C4-2B (cell line): ENCODE measurements at regions not wholly inside any gene's neighbourhood (a gene's known extent, or its start where the extent isn't known, plus 50 kb on each side); places are given as distances from the start of the nearest gene placed in this dataset.

Experiments used
- H3K27ac ChIP-seq: fragments of 450-650 bp; 2 replicates; pipeline ENCODE4 v1.5.1; 2017
- ZFX ChIP-seq: fragments of 450-650 bp; IDR thresholded peaks from 2 replicates; pipeline ENCODE4 v1.6.1; 2017
- TF ChIP-seq, protein P1 (sequence below): fragments of 450-650 bp; conservative IDR thresholded peaks from 2 replicates; pipeline ENCODE4 v1.5.1; 2017; ENCODE audit warnings: mild to moderate bottlenecking

DNA sequence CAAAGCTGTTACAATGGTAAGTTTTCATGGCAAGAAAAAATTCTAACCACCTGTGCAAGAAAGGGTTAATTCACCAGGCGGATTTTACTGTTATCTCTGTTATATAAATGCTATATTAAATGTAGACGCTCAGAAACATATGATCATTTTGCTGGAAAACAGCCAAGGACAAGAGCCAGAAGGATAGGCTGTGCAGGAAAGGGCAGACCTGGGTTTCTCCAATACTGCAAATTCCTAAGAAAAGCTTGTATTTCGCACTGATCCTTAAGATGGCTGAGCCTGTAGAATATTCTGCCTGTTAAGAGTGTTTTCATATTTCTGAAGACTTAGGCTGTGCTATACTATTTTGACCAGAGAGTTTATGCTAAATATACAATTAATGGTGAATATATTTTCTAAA is 564.1 kb upstream of the KCND2 start:
- no peak overlapping the region for H3K27ac ChIP-seq
- TF ChIP-seq, protein P1, sequence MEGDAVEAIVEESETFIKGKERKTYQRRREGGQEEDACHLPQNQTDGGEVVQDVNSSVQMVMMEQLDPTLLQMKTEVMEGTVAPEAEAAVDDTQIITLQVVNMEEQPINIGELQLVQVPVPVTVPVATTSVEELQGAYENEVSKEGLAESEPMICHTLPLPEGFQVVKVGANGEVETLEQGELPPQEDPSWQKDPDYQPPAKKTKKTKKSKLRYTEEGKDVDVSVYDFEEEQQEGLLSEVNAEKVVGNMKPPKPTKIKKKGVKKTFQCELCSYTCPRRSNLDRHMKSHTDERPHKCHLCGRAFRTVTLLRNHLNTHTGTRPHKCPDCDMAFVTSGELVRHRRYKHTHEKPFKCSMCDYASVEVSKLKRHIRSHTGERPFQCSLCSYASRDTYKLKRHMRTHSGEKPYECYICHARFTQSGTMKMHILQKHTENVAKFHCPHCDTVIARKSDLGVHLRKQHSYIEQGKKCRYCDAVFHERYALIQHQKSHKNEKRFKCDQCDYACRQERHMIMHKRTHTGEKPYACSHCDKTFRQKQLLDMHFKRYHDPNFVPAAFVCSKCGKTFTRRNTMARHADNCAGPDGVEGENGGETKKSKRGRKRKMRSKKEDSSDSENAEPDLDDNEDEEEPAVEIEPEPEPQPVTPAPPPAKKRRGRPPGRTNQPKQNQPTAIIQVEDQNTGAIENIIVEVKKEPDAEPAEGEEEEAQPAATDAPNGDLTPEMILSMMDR, result no peak
- TF ChIP-seq ZFX, result no peak

DNA sequence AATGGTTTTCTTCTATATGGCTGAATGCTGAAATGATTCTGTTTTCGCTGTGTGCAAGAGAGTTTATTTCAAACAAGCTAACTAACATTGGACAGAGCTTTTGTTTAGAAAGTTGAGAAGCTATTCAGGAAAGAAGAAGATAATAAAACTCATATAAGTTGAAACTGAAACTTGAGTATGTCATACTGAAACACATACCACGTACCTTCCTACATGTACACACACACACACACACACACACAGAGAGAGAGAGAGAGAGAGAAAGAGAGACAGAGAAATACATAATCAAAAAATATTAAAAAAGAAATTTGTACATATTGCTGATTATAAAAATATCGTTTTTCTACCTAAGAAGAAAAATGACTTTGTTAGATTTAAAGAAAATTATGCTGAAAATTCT is 561.9 kb upstream of the KCND2 start:
- no peak overlapping the region for H3K27ac ChIP-seq
- no peak for TF ChIP-seq ZFX
- TF ChIP-seq, protein P1, result no peak

DNA sequence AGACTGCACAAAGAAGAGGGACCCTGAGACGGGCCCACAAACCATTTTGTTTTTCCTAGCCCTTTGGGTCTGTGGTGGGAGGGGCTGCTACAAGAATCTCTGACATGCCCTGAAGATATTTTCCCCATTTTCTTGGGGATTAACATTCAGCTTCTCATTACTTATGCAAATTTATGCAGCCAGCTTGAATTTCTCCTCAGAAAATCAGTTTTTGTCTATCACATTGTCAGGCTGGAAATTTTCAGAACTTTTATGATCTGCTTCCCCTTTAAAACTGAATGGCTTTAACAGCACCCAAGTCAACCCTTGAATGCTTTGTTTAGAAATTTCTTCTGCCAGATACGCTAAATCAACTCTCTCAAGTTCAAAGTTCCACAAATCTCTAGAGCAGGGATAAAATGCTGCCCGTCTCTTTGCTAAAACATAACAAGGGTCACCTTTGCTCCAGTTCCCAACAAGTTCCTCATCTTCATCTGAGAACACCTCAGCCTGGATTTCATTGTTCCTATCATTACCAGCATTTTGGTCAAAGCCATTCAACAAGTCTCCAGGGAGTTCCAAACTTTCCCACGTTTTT is 560.0 kb upstream of the KCND2 start:
- TF ChIP-seq, protein P1, result no peak
- TF ChIP-seq ZFX, result no peak
- H3K27ac ChIP-seq, result no peak overlapping the region

DNA sequence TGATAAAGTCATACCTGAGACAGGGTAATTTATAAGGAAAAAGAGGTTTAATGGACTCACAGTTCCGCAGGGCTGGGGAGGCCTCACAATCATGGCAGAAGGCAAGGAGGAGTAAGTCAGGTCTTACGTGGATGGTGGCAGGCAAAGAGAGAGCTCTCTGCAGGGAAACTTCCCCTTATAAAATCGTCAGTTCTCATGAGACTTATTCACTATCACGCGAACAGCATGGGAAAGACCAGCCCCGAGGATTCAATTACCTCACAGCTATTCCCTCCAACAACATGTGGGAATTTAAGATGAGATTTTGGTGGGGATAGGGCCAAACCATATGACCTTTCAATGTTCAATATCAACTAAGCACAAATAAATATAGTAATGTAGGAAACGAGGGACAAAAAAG is 559.4 kb upstream of the KCND2 start:
- no peak overlapping the region for H3K27ac ChIP-seq
- TF ChIP-seq, protein P1, result no peak
- TF ChIP-seq ZFX, result no peak

DNA sequence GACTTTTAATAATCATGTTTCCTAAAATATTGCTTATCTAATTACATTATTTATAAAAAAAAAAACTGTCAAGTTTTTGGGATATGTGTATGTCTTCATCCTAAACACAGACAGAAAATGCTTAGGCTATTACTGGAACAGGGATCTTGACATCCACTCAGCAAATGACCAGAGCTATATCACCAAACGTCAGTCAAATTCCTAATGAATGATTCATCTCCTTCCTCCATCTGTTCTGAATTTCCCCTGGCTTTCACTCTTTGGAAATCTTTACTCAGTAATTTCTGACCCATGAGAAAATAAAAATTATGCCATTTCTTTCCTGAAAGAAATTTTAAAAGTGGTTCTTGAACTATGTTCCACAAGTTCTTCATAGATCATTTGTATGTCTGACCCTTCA is 552.4 kb upstream of the KCND2 start:
- TF ChIP-seq ZFX, result no peak
- TF ChIP-seq, protein P1, result no peak
- no peak overlapping the region for H3K27ac ChIP-seq

DNA sequence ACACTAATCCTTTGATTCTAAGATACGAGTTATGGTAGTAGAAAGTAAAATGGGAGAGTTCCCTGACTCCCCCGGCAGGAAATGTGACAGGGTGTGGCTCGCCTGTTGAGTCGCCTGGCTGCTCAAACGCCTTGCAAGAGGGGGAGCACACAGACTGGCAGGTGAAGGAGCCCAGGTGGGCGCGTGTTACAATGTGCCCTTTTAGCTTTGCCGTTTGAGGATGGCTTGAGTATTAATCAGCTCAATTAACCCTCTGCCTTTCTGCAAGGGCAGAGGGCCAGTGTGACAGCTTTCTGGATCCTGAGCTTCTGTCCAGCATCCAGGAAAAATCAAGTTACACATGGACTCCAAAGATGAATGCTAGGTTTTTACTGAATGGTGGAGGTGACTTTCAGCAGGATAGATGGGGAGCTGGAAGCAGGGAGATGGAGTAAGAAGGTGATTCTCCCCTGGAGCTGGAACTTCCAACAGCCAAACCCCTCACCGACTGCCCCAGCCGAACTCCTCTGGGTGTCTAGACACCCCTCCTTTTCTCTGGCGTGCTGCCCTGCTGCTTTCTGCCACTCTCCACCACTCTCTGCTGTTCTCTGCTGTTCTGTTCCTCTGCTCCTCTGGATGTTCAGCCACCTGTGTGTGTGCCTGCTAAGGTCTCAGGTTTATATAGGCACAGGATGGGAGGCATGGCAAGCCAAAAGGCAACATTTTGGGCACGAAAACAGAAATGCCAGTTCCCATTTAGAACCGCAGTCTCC is 548.8 kb upstream of the KCND2 start:
- TF ChIP-seq, protein P1, result no peak
- TF ChIP-seq ZFX, result no peak
- no peak overlapping the region for H3K27ac ChIP-seq

DNA sequence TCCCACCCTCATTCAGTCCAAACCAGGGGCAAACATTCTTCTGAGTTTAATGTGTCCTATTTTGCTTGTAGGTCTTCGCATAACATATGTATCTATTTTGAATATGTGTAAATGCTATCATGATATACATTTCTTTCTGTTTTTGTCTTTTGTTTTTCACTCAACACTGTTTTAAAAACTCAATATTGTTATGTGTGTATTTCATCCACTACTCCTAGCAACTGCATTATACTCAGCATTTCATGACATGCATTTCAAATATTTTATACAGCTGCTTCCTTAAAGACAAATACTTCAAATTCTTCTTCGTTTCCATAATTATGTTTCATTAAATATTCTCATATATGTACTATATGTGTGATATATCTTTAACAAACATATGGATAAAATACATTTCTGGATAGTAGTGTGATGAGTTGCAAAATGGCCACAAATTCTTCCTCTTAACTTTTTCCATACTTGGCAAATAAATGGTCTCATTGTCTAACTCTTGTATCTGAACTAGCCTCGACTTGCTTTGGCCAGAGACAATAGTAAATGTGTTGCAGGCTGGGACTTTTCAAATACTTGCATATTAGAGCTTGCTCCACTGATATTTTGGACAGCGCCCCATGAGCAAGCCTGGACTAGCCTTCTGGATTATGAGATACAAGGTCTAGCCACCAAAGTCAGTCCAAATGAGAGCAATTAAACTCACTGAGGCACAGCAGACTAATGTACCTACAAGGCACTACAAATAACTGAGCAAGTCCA is 539.7 kb upstream of the KCND2 start:
- no peak for TF ChIP-seq ZFX
- TF ChIP-seq, protein P1, result no peak
- no peak overlapping the region for H3K27ac ChIP-seq
